A549 (cell line): ENCODE measurements at regions not wholly inside any gene's neighbourhood (a gene's known extent, or its start where the extent isn't known, plus 50 kb on each side); places are given as distances from the start of the nearest gene placed in this dataset.

Experiments used
- ATAC-seq, 2 experiments: fragments of 200-7000 bp in 1 of 2; fragments of >200 bp in 1 of 2; cut with Nextera tagmentation in 1 of 2; cut with Tn5 transposase in 1 of 2; 3 replicates each; pipeline versions ENCODE4 v1.8.0 to v1.9.1; 2018 to 2020; ENCODE audit warnings: mild to moderate bottlenecking in 1 of 2, moderate library complexity in 1 of 2
- CTCF ChIA-PET: fragments of 300-600 bp; sonication (Branson Sonifier 250); formaldehyde crosslinking; extraction: SDS; loops from one replicate; lab custom pipeline; 2021; ENCODE audit warnings: antibody characterized with exemption, inconsistent platforms; lab: Yijun Ruan, JAX
- POLR2A ChIA-PET: fragments of 350-600 bp; formaldehyde crosslinking; extraction: SDS; loops from one replicate; lab custom pipeline; 2021; ENCODE audit warnings: antibody characterized with exemption, inconsistent platforms; lab: Yijun Ruan, JAX
- DNase-seq, 2 experiments: peaks; one replicate each; pipeline versions ENCODE4 v3.0.0 to v3.0.0-alpha.2; 2011 to 2016; ENCODE audit warnings: low read depth in 1 of 2, low spot score in 1 of 2
- FAIRE-seq: peaks from 2 replicates; lab custom pipeline; 2011; peaks lifted over from hg19 to GRCh38; lab: Jason Lieb, UNC
- H3K27ac ChIP-seq, 2 experiments: fragments of >200 bp; sonication (Bioruptor Twin); formaldehyde crosslinking; 3 replicates each; pipeline ENCODE4 v1.5.1; 2016 to 2017
- H3K4me1 ChIP-seq: fragments of >200 bp; sonication (Bioruptor Twin); formaldehyde crosslinking; 3 replicates; pipeline ENCODE4 v1.6.1; 2016
- H3K4me2 ChIP-seq: fragments of >200 bp; sonication (Bioruptor Twin); formaldehyde crosslinking; 3 replicates; pipeline ENCODE4 v1.6.1; 2016
- H3K4me3 ChIP-seq: fragments of >200 bp; sonication (Bioruptor Twin); formaldehyde crosslinking; 3 replicates; pipeline ENCODE4 v1.5.1; 2016
- H3K9me3 ChIP-seq: fragments of >200 bp; sonication (Bioruptor Twin); formaldehyde crosslinking; 3 replicates; pipeline ENCODE4 v1.6.1; 2016
- ATOH8 ChIP-seq: fragments of 250-450 bp; sonication (Bioruptor Pico); IDR thresholded peaks from 2 replicates; pipeline ENCODE4 v1.5.0; 2020; ENCODE audit warnings: low read depth, mild to moderate bottlenecking, moderate library complexity
- BHLHE40 ChIP-seq: IDR thresholded peaks from 2 replicates; pipeline ENCODE4 v1.6.1; 2012; ENCODE audit warnings: low read depth, low read length, inconsistent platforms
- CHD2 ChIP-seq: fragments of 150-350 bp; IDR thresholded peaks from 2 replicates; pipeline ENCODE4 v1.6.1; 2014; ENCODE audit warnings: low read length; ENCODE audit not compliant: partially characterized antibody
- CHD4 ChIP-seq: fragments of 200-600 bp; sonication (generic); IDR thresholded peaks from 2 replicates; pipeline ENCODE4 v1.6.1; 2016; ENCODE audit warnings: antibody characterized with exemption, mild to moderate bottlenecking, borderline replicate concordance
- ELK1 ChIP-seq: fragments of 150-350 bp; IDR thresholded peaks from 2 replicates; pipeline ENCODE4 v1.6.1; 2014; ENCODE audit warnings: low read depth, mild to moderate bottlenecking, low read length
- EP300 ChIP-seq, 2 experiments: fragments of >200 bp; sonication (Bioruptor Twin); formaldehyde crosslinking; IDR thresholded peaks; 2 replicates in 1 of 2; 3 replicates in 1 of 2; pipeline ENCODE4 v1.6.1; 2016 to 2017
- FOSL2 ChIP-seq, 2 experiments: fragments of 450-650 bp in 1 of 2; fragments of >200 bp in 1 of 2; sonication (Bioruptor Twin) in 1 of 2; formaldehyde crosslinking; IDR thresholded peaks; 2 replicates each; pipeline versions ENCODE4 v1.5.0 to v1.6.1; 2016 to 2020; ENCODE audit warnings: mild to moderate bottlenecking in 1 of 2, moderate library complexity in 1 of 2
- GATA3 ChIP-seq: IDR thresholded peaks from 2 replicates; pipeline ENCODE4 v1.6.1; 2012; ENCODE audit warnings: borderline replicate concordance
- HDAC2 ChIP-seq: fragments of 200-600 bp; sonication (generic); IDR thresholded peaks from 2 replicates; pipeline ENCODE4 v1.6.1; 2016
- HEYL ChIP-seq: fragments of 250-450 bp; sonication (Bioruptor Pico); IDR thresholded peaks from 2 replicates; pipeline ENCODE4 v1.8.0; 2021; ENCODE audit warnings: mild to moderate bottlenecking, moderate library complexity
- HOXB13 ChIP-seq: fragments of 250-450 bp; sonication (Bioruptor Pico); IDR thresholded peaks from 2 replicates; pipeline ENCODE4 v1.5.0; 2020; ENCODE audit warnings: low read depth, mild to moderate bottlenecking, moderate library complexity
- JUNB ChIP-seq: fragments of >200 bp; sonication (Bioruptor Twin); formaldehyde crosslinking; IDR thresholded peaks from 2 replicates; pipeline ENCODE4 v1.6.1; 2016
- KDM1A ChIP-seq: fragments of 200-600 bp; sonication (generic); IDR thresholded peaks from 2 replicates; pipeline ENCODE4 v1.6.1; 2016; ENCODE audit warnings: low read depth, mild to moderate bottlenecking
- KDM5A ChIP-seq: fragments of 200-600 bp; sonication (generic); IDR thresholded peaks from 2 replicates; pipeline ENCODE4 v1.6.1; 2016; ENCODE audit warnings: antibody characterized with exemption, mild to moderate bottlenecking
- MAZ ChIP-seq: fragments of 150-350 bp; IDR thresholded peaks from 2 replicates; pipeline ENCODE4 v1.6.1; 2014; ENCODE audit warnings: antibody characterized with exemption, low read depth, low read length, borderline replicate concordance
- MYC ChIP-seq: IDR thresholded peaks from 2 replicates; pipeline ENCODE4 v1.6.1; 2012; ENCODE audit warnings: mild to moderate bottlenecking, inconsistent platforms, low read length, improper control_type of control experiment, borderline replicate concordance
- NFE2L2 ChIP-seq: fragments of 150-350 bp; conservative IDR thresholded peaks from 2 replicates; pipeline ENCODE4 v1.6.1; 2014; ENCODE audit warnings: low read length
- NR3C1 ChIP-seq: fragments of >200 bp; sonication (Bioruptor Twin); formaldehyde crosslinking; IDR thresholded peaks from 3 replicates; pipeline ENCODE4 v1.6.1; 2017
- PBX3 ChIP-seq: IDR thresholded peaks from 2 replicates; pipeline ENCODE4 v1.6.1; 2012
- RARB ChIP-seq: fragments of 250-450 bp; sonication (Bioruptor Pico); IDR thresholded peaks from 2 replicates; pipeline ENCODE4 v1.8.0; 2021; ENCODE audit warnings: mild to moderate bottlenecking, moderate library complexity
- TP53 ChIP-seq: fragments of 250-450 bp; sonication (Bioruptor Pico); IDR thresholded peaks from 2 replicates; pipeline ENCODE4 v1.5.0; 2021; ENCODE audit warnings: mild to moderate bottlenecking, moderate library complexity
- ZNF302 ChIP-seq: fragments of 250-450 bp; sonication (Bioruptor Pico); IDR thresholded peaks from 2 replicates; pipeline ENCODE4 v1.9.0; 2021; ENCODE audit warnings: inconsistent platforms, mild to moderate bottlenecking, moderate library complexity
- ZSCAN20 ChIP-seq: fragments of 250-450 bp; sonication (Bioruptor Pico); IDR thresholded peaks from 2 replicates; pipeline ENCODE4 v1.8.0; 2022; ENCODE audit warnings: mild to moderate bottlenecking, moderate library complexity
- WGBS: methylation state at CpG from one replicate; pipeline ENCODE4 v1.1.6; 2017; ENCODE audit errors: missing lambda C conversion rate; 5-methylcytosine and 5-hydroxymethylcytosine counted together

- no peak overlapping the region for H3K27ac ChIP-seq
- H3K4me3 ChIP-seq, result no peak overlapping the region
- no peak for TF ChIP-seq ZSCAN20
- no peak for TF ChIP-seq BHLHE40
- no peak for TF ChIP-seq RARB (CRISPR knock-in tag)
- TF ChIP-seq ZNF302 (CRISPR knock-in tag), result no peak
- TF ChIP-seq KDM1A, result no peak
- no peak for TF ChIP-seq HEYL (CRISPR knock-in tag)
- no peak for TF ChIP-seq TP53 (CRISPR knock-in tag)
- no peak for TF ChIP-seq KDM5A
- TF ChIP-seq MAZ, result no peak
- TF ChIP-seq ATOH8 (CRISPR knock-in tag), result no peak
- TF ChIP-seq FOSL2 (IDR thresholded peaks at IDR 0.05), result no peak
- TF ChIP-seq FOSL2 (CRISPR knock-in tag; IDR thresholded peaks at IDR 0.05), result no peak
- TF ChIP-seq MYC, result no peak
- TF ChIP-seq ELK1, result no peak
- no peak for TF ChIP-seq NR3C1
- no peak for TF ChIP-seq CHD2
- TF ChIP-seq EP300 (IDR thresholded peaks at IDR 0.05), result no peak
- no peak for TF ChIP-seq NFE2L2
- no peak for TF ChIP-seq HOXB13 (CRISPR knock-in tag)
- FAIRE-seq, result no peak
- 7% methylated on average over 1 of the region's 1 CpG for WGBS
- no peak overlapping the region for H3K4me2 ChIP-seq
- no peaks in the 10 kb centered on the region for H3K9me3 ChIP-seq
- ChIA-PET CTCF (no interaction called here), POLR2A (no interaction called here)
- H3K4me1 ChIP-seq, result no peaks in the 10 kb centered on the region
- no peak for DNase-seq
- no peak for ATAC-seq
These were observed 686.4 kb downstream of the HTR1B start for GRCh38 chr6:76776876-76777275.

- FAIRE-seq (no peak), DNase-seq (no peak), ATAC-seq (no peak)
- ChIA-PET POLR2A (no interaction called here), CTCF (no interaction called here)
- Histone ChIP-seq H3K27ac (no peak overlapping the region), H3K4me3 (no peak overlapping the region), H3K4me1 (no peaks in the 10 kb centered on the region), H3K9me3 (no peaks in the 10 kb centered on the region), H3K4me2 (no peak overlapping the region)
- TF ChIP-seq HDAC2 (no peak), JUNB (no peak), GATA3 (no peak)
- WGBS, result 16% methylated on average over 5 of the region's 6 CpGs
These were observed 688.4 kb downstream of the HTR1B start for GRCh38 chr6:76774781-76775384.

- Histone ChIP-seq H3K4me1 (no peaks in the 10 kb centered on the region), H3K9me3 (no peaks in the 10 kb centered on the region), H3K27ac (no peak overlapping the region), H3K4me2 (no peak overlapping the region), H3K4me3 (no peak overlapping the region)
- TF ChIP-seq GATA3 (no peak), PBX3 (no peak), TP53 (CRISPR knock-in tag) (no peak), CHD4 (no peak), NR3C1 (no peak)
- FAIRE-seq (no peak), DNase-seq (no peak), ATAC-seq (no peak)
- CTCF ChIA-PET, result interaction anchor here (0.7 kb wide), 1 partner anchor 9 kb away, joined by 3 read pairs; no protein-coding TSS in a partner anchor
- 0% methylated on average over 2 of the region's 2 CpGs for WGBS
- POLR2A ChIA-PET, result no interaction called here
These were observed 690.3 kb downstream of the HTR1B start for GRCh38 chr6:76772951-76773350.
